HG03196 (cell line): ENCODE measurements at regions not wholly inside any gene's neighbourhood (a gene's known extent, or its start where the extent isn't known, plus 50 kb on each side); places are given as distances from the start of the nearest gene placed in this dataset.

Source experiments
- ATAC-seq: cut with Tn5 transposase; IDR thresholded peaks from one replicate; pipeline ENCODE4 v1.9.1; 2021; ENCODE audit not compliant: unreplicated experiment

- no peak for ATAC-seq
Measured at GRCh38 chr2:41896186-41896846, 151.5 kb upstream of the PKDCC start.

GRCh38 chr2:41899189-41899588 is 148.6 kb upstream of the PKDCC start:
- ATAC-seq = no peak

GRCh38 chr2:41900101-41900577 is 147.7 kb upstream of the PKDCC start:
- no peak for ATAC-seq

- no peak for ATAC-seq
Measured at GRCh38 chr2:41902897-41903296, 144.9 kb upstream of the PKDCC start.

GRCh38 chr2:41903474-41904135 is 144.2 kb upstream of the PKDCC start:
- ATAC-seq = no peak

GRCh38 chr2:41904459-41904858 is 143.4 kb upstream of the PKDCC start:
- no peak for ATAC-seq

GRCh38 chr2:41905597-41906337 is 142.1 kb upstream of the PKDCC start:
- ATAC-seq = no peak

- ATAC-seq = no peak
Measured at GRCh38 chr2:41906338-41906725, 141.5 kb upstream of the PKDCC start.

- ATAC-seq = no peak
Measured at GRCh38 chr2:41907141-41907540, 140.7 kb upstream of the PKDCC start.

- no peak for ATAC-seq
Measured at GRCh38 chr2:41907771-41908207, 140.0 kb upstream of the PKDCC start.

GRCh38 chr2:41908349-41908748 is 139.5 kb upstream of the PKDCC start:
- ATAC-seq = no peak

- no peak for ATAC-seq
Measured at GRCh38 chr2:41909584-41909983, 138.2 kb upstream of the PKDCC start.

- no peak for ATAC-seq
Measured at GRCh38 chr2:41910126-41910525, 137.7 kb upstream of the PKDCC start.

- no peak for ATAC-seq
Measured at GRCh38 chr2:41911033-41911432, 136.8 kb upstream of the PKDCC start.

- ATAC-seq = no peak
Measured at GRCh38 chr2:41912337-41912736, 135.5 kb upstream of the PKDCC start.

GRCh38 chr2:41912776-41913175 is 135.0 kb upstream of the PKDCC start:
- no peak for ATAC-seq

- ATAC-seq = no peak
Measured at GRCh38 chr2:41913311-41913710, 134.5 kb upstream of the PKDCC start.

- no peak for ATAC-seq
Measured at GRCh38 chr2:41913921-41914609, 133.8 kb upstream of the PKDCC start.

- ATAC-seq = no peak
Measured at GRCh38 chr2:41914936-41915335, 132.9 kb upstream of the PKDCC start.

GRCh38 chr2:41916177-41916576 is 131.6 kb upstream of the PKDCC start:
- no peak for ATAC-seq

- ATAC-seq = no peak
Measured at GRCh38 chr2:41917587-41917986, 130.2 kb upstream of the PKDCC start.
